Endometrium (tissue), 2 donors: ENCODE measurements at regions not wholly inside any gene's neighbourhood (a gene's known extent, or its start where the extent isn't known, plus 50 kb on each side); places are given as distances from the start of the nearest gene placed in this dataset.
"Not testable (repeated sequence)": the region's sequence is repeated elsewhere in the genome, so short reads cannot be mapped to it uniquely, and the experiment has no call there.

Source experiments
- FAIRE-seq: peaks from 2 replicates; lab custom pipeline; 2012; peaks lifted over from hg19 to GRCh38; lab: Jason Lieb, UNC
- donor health status: control.
- donor health status: control.

- not testable (repeated sequence) for FAIRE-seq
These were observed 97.1 kb downstream of the PPIAL4G start for GRCh38 chr1:148386031-148386398.

GRCh38 chr1:148385371-148386030 is 97.6 kb downstream of the PPIAL4G start:
- no peak for FAIRE-seq

GRCh38 chr1:148383966-148384365 is 99.1 kb downstream of the PPIAL4G start:
- no peak for FAIRE-seq

GRCh38 chr1:148379697-148380096 is 103.4 kb downstream of the PPIAL4G start:
- no peak for FAIRE-seq

GRCh38 chr1:148379170-148379500 is 104.0 kb downstream of the PPIAL4G start:
- FAIRE-seq: no peak

GRCh38 chr1:148377992-148378391 is 105.1 kb downstream of the PPIAL4G start:
- FAIRE-seq: not testable (repeated sequence)

- FAIRE-seq: not testable (repeated sequence)
These were observed 106.1 kb downstream of the PPIAL4G start for GRCh38 chr1:148377045-148377444.

GRCh38 chr1:148374101-148374500 is 109.0 kb downstream of the PPIAL4G start:
- FAIRE-seq: no peak

GRCh38 chr1:148373192-148373925 is 109.7 kb downstream of the PPIAL4G start:
- no peak for FAIRE-seq

GRCh38 chr1:148372731-148373130 is 110.4 kb downstream of the PPIAL4G start:
- no peak for FAIRE-seq

GRCh38 chr1:148372051-148372726 is 110.9 kb downstream of the PPIAL4G start:
- FAIRE-seq: not testable (repeated sequence)

GRCh38 chr1:148371551-148371994 is 111.5 kb downstream of the PPIAL4G start:
- not testable (repeated sequence) for FAIRE-seq

- FAIRE-seq: not testable (repeated sequence)
These were observed 112.4 kb downstream of the PPIAL4G start for GRCh38 chr1:148370661-148371060.

- no peak for FAIRE-seq
These were observed 115.5 kb downstream of the PPIAL4G start for GRCh38 chr1:148367596-148367995.

GRCh38 chr1:148366136-148366753 is 116.9 kb downstream of the PPIAL4G start:
- not testable (repeated sequence) for FAIRE-seq

GRCh38 chr1:148365151-148365550 is 118.0 kb downstream of the PPIAL4G start:
- FAIRE-seq: not testable (repeated sequence)

GRCh38 chr1:148363979-148364378 is 119.1 kb downstream of the PPIAL4G start:
- not testable (repeated sequence) for FAIRE-seq

GRCh38 chr1:148363439-148363810 is 119.7 kb downstream of the PPIAL4G start:
- no peak for FAIRE-seq

GRCh38 chr1:148362626-148363438 is 120.3 kb downstream of the PPIAL4G start:
- FAIRE-seq: no peak

- FAIRE-seq: no peak
These were observed 120.9 kb downstream of the PPIAL4G start for GRCh38 chr1:148362216-148362611.

- not testable (repeated sequence) for FAIRE-seq
These were observed 121.5 kb downstream of the PPIAL4G start for GRCh38 chr1:148361427-148362215.
